CD4-positive, alpha-beta T cell treated with Interleukin-15 for 1 hour (primary cell): ENCODE measurements at regions not wholly inside any gene's neighbourhood (a gene's known extent, or its start where the extent isn't known, plus 50 kb on each side); places are given as distances from the start of the nearest gene placed in this dataset.
"Not testable (repeated sequence)": the region's sequence is repeated elsewhere in the genome, so short reads cannot be mapped to it uniquely, and the experiment has no call there.

Experiments
- DNase-seq: peaks from one replicate; pipeline ENCODE4 v3.0.0-alpha.2; 2020

DNA sequence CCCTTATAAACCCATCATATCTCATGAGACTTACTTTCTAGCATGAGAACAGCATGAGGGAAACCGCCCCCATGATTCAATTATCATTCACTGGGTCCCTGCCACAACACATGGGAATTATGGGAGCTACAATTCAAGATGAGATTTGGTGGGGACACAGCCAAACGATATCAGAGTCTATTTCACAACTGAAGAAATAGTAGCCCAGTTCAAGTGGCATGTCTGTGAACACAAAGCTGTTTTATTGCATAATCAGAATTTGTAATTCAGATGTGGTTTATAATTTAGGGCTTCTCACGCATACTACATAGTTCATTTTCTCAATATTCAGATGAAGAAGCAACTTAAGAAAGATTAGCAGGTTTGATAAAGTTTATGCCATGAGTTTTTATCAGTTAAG lies 1188.0 kb upstream of the ALCAM start:
- DNase-seq = no peak

- no peak for DNase-seq
Observed at GRCh38 chr3:104180906-104181305, 1185.8 kb upstream of the ALCAM start.

DNA sequence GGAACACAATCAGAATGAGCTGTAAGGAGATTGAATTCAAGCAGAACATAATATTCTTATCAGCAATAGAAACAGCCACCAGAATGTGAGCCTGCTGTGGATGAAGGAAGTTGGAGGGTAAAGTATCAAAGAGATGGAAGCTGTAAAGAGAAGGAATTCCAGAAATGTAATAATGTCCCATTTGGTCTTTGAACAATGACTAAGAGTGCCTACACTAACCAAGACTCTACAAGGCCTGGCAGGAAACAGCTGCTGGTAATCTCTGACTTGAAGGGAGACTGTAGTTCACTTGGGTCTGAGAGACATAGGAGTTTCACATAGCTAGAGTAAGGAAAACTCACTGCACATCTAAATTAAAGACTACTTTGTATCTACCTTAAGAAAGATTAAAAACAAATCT lies 1176.0 kb upstream of the ALCAM start:
- DNase-seq = no peak

DNA sequence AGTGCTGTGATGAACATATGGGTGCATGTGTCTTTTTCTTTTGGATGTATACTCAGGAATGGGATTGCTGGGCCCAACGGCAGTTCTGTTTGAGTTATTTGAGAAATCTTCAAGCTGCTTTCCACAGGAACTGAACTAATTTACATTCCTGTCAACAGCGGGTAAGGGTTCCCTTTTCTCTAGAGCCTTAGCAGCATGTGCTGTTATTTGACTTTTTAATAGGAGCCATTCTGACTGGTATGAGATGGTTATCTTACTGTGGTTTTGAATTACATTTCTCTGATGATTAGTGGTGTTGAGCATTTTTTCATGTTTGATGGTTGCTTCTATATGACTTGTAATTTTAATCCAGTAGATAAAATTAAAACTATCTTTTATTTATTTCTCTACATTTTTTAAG lies 1168.6 kb upstream of the ALCAM start:
- DNase-seq = no peak

GRCh38 chr3:104206925-104207324 lies 1159.8 kb upstream of the ALCAM start:
- DNase-seq = no peak

DNA sequence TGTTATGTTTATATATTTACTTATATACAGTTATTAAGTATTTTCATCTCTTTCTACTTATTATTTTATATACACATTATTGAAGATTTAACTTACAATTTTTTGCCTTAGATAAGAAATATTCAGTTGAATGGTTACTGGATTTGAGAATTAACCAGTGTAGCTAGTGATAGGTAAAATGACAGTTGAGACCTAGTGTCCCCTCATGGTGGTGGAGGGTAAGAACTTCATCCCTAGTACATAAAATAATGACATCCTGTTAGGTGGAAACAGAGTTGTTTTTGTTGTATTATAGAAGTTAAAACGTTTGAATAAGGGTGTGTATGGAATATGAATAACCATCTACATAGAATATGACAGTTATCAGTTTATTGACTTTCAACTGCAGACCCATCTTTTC lies 1152.4 kb upstream of the ALCAM start:
- no peak for DNase-seq

GRCh38 chr3:104214937-104215336 lies 1151.8 kb upstream of the ALCAM start:
- DNase-seq = no peak

- not testable (repeated sequence) for DNase-seq
Observed at GRCh38 chr3:104219046-104219445, 1147.7 kb upstream of the ALCAM start.

DNA sequence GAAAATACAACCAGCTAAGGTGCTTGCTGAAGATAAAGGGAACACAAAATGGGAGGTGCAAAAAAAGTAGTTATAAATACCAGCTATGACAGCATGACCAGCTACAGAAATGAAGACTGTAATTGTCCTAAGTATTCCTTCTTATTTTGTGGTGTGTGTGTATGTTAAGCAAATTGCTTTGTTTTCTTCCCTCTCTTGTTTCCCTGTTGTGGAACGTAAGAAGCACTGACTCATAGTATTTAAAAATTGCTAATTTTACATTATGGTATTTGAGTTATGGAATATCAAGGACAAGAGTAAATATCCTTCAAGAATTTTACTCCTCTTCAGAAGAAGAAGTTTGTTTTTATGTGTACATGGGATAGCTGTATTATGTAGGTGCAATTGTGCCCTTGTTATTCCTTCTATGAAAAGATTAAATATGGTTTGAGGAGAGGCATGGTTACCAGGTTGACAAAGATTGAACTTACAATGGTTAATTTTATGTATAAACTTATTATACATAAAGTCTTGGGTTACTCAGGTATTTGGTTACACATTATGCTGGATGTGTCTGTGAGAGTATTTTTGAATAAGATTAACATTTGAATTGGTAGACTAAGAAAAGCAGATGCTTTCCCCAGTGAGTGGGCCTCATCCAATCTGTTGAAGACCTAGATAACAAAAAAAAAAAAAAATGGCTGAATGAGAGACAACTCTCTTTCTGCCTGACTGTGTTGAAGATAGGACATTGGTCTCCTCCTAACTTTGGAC lies 1132.1 kb upstream of the ALCAM start:
- DNase-seq = no peak

DNA sequence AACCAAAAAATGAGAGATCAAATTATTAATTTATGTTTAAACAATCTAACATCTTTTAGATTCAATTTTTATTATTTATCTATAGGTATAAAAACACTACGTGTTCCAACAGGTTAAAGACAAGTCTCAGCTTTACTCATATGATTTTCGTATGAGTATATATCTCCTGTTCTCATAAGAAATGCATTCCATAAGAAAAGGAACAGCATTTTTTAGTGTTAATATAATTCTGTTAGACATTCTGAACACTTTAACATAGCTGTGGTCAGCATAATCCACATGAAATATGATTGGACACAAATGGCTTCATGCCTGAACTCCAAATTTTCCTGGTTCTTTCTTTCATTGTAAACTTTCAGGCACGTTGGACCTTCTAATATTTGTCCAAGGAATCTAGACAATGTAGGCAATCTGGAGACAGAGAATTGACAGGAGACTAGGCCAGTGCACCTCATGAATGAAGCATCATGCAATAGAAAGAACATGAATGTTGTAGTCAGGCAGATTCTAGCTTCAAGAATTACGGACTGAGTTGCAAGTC lies 1122.0 kb upstream of the ALCAM start:
- no peak for DNase-seq

DNA sequence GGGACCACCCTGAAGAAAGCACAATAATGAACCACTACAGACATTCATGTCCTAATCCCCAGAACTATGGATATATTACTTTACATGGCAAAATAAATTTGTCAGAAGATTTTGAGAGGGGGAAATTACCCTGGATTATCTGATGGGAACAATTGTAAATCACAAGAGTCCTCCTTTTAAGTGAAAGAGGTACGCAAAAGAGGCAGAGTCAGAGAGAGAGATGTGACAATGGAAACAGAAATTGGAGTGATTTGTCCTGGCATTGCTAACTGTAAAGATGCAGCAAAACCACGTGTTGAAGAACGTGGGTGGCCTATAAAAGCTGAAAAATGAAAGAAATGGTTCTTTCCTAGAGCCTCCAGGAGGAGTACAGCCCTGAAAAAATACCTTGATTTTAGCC lies 1121.4 kb upstream of the ALCAM start:
- DNase-seq = no peak

DNA sequence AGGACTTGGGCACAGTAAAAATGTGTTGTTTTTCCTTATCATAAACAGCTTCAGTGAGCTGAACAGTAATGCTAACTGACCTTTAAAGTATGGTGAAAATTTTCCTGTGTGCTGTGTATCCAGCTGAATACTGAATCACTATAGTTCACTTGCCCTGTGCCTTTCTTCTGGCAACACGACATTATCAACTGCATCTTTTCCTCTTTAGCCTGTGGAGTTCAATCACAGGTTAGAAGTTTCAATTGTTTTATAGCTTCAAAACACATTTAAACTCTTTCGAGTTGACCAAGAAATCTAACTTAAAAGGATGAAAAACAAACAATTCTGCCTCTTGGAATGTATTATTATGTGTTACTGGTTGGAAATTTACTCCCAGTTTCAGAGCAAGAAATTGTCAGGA lies 1120.7 kb upstream of the ALCAM start:
- no peak for DNase-seq

- DNase-seq = no peak
Observed at GRCh38 chr3:104257486-104257885, 1109.2 kb upstream of the ALCAM start.

GRCh38 chr3:104263477-104263876 lies 1103.2 kb upstream of the ALCAM start:
- DNase-seq = no peak

- not testable (repeated sequence) for DNase-seq
Observed at GRCh38 chr3:104266219-104266618, 1100.5 kb upstream of the ALCAM start.

GRCh38 chr3:104269771-104270170 lies 1096.9 kb upstream of the ALCAM start:
- no peak for DNase-seq

GRCh38 chr3:104273046-104273649 lies 1093.6 kb upstream of the ALCAM start:
- no peak for DNase-seq

- no peak for DNase-seq
Observed at GRCh38 chr3:104275199-104275598, 1091.5 kb upstream of the ALCAM start.

DNA sequence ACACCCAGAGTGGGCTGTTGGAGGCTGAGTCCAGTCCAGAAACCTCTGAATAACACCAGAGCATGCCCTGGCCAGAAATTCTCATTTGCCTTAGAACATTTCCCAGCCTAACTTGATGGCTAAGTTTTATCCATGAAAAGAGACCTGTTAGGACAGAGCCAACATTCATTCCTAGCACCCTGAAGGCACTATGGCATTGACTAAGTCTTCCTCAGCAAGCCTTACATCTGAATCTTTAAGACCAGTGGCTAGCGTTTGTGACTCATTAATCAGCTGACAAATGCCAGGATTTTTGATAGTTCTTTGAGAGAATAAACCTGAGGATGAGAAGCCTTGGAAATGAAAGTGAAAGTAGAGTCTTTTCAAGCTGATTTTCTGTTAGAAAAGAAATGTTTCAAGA lies 1087.1 kb upstream of the ALCAM start:
- DNase-seq = no peak

- no peak for DNase-seq
Observed at GRCh38 chr3:104281713-104282112, 1085.0 kb upstream of the ALCAM start.

DNA sequence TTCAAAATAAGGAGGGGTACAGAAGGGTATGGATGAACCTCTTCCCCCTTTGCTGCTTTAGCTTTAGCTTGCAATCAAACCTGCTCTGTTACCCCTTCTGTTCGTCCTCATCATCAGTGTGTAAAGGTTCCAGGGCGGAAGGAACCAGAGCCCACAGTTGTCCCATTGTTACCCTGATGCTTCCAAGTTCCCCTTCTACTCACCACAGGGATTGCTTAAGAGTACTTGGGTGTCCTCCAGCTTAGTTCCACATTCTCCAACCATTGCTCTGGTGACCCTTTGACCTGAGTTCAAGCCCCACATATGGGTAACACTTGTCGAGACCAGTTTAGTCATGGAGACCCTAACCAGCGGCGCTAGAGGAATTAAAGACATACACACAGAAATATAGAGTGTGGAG lies 1080.1 kb upstream of the ALCAM start:
- no peak for DNase-seq

DNA sequence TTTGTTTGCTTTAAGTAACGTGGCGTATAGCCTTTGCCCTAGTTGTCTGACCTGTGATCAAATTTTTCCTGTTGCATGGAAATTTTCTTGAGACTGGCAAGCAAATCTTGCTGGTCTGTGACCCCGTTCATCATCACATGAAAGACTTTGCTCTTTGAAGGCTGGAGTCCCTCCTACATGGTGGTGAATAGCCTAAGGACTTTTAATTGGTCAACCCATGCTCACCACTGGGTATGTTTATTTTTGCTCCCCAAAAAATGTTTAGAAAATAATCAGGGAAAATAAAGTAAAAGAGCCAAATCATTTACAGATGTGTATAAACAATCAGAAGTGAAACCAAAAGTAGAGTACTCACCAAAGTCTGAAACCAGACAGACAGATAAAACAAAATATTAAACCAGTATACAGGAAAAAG lies 1075.3 kb upstream of the ALCAM start:
- no peak for DNase-seq

GRCh38 chr3:104291878-104292277 lies 1074.8 kb upstream of the ALCAM start:
- no peak for DNase-seq

DNA sequence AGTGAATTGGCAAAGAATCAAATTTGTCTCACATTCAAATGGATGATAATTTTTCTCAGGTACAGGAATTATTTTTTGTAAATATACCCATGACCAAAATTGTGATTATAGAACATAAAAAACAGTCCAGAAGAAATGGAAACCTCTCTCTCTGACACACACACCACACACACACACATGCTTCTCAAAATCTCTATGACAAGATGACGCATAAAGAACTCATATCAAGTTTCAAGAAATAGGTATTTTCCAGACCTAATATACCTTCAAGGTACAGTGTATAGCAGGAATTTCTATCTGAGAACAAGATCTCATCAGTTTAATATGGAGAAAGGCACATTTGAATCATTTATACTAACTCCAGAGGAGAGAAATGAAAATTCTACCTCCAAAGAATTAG lies 1069.1 kb upstream of the ALCAM start:
- no peak for DNase-seq

- no peak for DNase-seq
Observed at GRCh38 chr3:104298662-104299061, 1068.0 kb upstream of the ALCAM start.
